Globus pallidus (tissue), 1 donor: ENCODE measurements at regions not wholly inside any gene's neighbourhood (a gene's known extent, or its start where the extent isn't known, plus 50 kb on each side); places are given as distances from the start of the nearest gene placed in this dataset.
A peak's percentile ranks its signal among the peaks of the same experiment; 100 is the strongest.
"Not testable (repeated sequence)": the region's sequence is repeated elsewhere in the genome, so short reads cannot be mapped to it uniquely, and the experiment has no call there.

Experiments used
- DNase-seq: peaks from one replicate; pipeline ENCODE4 v3.0.0-alpha.2; 2015; ENCODE audit warnings: low spot score

DNA sequence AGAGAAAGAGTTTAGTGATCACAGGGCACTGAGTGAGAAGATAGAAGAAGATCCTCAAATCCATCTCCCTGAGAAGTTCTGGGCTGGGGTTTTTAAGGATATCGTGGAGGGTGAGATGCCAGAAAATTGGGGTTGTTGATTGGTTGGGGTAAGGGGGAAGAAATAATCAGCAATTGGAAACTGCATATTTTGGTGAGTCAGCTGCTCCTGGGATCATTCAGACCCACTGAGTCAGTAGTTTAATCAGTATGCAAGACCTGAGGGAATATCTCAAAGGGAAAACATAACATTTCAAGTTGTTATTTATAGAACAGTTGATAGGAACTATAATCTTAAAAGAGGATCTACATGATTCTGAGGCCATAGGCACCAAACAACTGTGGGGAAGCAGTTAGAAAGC lies 183.4 kb downstream of the FCRL5 start:
- DNase-seq = not testable (repeated sequence)

GRCh38 chr1:157368363-157368762 lies 184.0 kb downstream of the FCRL5 start:
- no peak for DNase-seq

DNA sequence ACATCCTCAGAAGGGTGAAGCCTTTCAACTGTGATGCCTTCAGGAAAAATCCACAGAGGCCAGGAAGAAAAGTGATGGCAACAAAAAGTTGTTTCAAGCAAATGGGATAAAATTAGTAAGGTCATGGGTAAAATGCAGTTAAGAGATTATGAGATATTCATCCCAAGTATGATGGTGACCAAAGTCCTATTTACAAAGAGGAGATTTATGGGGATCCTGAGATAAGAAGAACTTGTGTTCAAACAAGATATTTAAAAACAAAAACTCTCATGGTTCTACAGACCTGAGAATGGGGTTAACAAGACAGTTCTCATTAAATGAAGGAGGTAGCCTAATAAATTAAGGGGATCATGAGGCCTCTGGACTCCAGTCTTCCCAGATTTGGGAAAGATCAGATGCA lies 184.4 kb downstream of the FCRL5 start:
- no peak for DNase-seq

GRCh38 chr1:157367091-157367739 lies 185.1 kb downstream of the FCRL5 start:
- DNase-seq = no peak

- DNase-seq = no peak
Measured at GRCh38 chr1:157364612-157365011, 187.7 kb downstream of the FCRL5 start.

- DNase-seq = peak; percentile 20
Measured at GRCh38 chr1:157363660-157364140, 188.6 kb downstream of the FCRL5 start.

- DNase-seq = no peak
Measured at GRCh38 chr1:157360023-157360390, 192.3 kb downstream of the FCRL5 start.

DNA sequence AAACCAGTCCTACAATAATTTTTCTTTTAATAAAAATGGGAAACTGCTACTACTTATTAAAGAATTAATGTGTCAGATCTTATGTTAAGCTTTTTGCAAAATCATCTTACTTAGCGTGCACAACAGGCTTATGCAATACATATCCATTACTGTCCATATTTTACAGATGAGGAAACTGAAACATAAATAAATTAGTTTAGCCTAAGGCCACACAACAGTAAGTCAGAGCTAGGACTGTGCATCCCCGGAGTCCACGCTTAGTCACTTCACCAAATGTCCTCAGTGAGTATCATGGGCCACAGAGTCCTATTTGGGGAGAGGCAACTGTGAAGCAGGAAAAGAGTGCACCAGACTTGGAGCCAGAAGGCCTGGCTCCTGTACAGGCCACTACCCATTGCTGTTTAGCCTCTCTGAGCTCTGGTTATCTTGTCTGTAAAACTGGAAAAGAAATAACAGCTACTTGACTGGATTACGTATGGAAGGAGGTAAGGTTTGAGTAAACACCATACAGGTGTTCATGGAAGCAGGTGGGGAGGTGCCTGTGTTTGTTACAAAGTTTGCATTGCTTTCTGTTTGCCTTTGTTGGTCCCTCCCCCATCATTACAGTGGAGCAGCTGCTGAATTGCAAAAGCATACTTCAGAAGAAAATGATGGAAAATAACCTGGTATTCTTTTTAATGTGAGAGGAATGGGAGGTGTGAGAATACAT lies 192.8 kb downstream of the FCRL5 start:
- no peak for DNase-seq

GRCh38 chr1:157357111-157357510 lies 195.2 kb downstream of the FCRL5 start:
- no peak for DNase-seq

DNA sequence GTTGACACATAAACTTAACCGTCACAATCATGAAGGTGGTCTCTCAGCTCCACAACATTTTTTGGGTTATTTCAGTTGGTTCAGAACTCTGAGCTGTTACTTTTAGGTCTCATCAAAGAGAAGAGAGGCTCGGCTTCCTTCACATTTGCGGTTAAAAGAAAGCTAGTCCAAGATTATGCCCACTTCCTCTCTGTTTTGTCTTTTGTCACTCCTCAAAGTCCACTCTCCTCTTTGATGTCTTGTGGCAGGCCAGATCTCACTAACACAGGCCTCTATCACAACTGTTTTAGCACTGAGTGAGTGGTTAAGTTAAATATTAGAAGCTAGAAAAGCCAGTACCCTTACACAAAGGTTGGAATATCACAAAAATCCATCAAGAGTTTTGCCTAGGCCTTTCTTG lies 195.7 kb downstream of the FCRL5 start:
- no peak for DNase-seq

DNA sequence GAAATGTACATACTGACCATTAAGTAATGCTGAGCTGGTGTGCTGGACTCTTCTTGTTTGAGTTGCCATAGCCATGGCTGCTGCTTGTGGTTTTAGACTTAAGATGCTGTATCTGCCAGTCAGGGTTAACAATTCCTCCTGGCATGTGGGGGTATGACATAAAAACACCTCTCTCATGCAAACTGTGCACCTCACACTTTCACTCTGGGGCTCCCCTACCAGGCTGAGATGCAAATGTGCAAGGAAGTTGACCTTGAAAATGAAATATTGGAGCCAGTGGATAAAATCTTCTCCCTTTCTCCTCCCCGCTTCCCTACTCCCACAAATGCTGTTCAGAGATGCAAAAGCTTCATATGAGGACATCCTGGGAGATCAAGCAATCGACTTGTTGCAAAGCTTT lies 198.8 kb downstream of the FCRL5 start:
- no peak for DNase-seq

- no peak for DNase-seq
Measured at GRCh38 chr1:157352817-157353408, 199.4 kb downstream of the FCRL5 start.

DNA sequence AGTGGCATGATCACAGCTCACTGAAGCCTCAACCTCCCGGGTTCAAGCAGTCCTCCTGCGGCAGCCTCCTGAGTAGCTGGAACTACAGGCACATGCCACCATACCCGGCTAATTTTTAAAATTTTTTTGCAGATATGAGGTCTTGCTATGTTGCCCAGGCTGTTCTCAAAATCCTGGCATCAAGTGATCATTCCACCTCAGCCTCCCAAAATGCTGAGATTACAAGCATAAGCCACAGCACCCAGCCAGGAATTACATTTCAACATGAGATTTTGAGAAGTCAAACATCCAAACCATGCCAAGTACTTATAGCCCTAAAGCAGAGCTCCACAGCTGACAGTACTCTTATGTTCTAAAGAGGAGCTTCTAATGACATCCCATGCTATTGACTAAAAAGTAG lies 200.1 kb downstream of the FCRL5 start:
- no peak for DNase-seq

- DNase-seq = not testable (repeated sequence)
Measured at GRCh38 chr1:157351800-157352199, 200.5 kb downstream of the FCRL5 start.

DNA sequence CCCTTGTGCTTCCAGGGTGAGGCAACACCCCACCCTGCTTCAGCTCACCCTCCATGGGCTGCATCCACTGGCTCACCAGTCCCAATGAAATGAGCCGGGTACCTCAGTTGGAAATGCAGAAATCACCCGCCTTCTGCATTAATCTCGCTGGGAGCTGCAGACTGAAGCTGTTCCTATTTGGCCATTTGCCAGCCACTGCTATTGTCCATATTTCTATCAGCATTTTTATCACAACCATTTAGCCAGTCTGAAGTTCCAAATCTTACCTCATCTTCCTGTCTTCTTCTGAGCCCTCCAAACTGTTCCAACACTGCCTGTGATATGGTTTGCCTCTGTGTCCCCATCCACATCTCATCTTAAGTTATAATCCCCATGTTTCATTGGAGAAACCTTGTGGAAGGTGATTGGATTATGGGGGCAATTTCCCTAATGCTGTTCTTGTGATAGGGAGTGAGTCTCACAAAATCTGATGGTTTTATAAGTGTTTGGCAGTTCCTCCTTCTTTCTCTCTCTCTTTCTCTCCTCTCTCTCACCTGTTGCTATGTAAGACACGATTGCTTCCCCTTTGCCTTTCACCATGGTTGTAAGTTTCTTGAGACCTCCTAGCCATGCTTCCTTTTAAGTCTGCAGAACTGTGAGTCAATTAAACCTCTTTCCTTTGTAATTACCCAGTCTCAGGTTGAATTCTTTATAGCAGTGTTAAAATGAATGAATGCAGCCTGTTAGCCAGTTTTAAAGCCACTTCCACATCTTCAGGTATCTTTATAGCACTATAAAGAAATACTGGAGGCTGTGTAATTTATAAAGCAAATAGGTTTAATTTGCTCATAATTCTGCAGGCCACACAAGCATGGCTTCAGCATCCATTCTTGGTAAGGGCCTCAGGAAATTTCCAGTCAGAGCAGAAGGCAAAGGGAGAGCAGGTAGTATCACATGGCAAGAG lies 203.5 kb downstream of the FCRL5 start:
- DNase-seq = no peak

- DNase-seq = no peak
Measured at GRCh38 chr1:157347506-157347905, 204.8 kb downstream of the FCRL5 start.

- DNase-seq = not testable (repeated sequence)
Measured at GRCh38 chr1:157337785-157338184, 199.6 kb upstream of the ETV3 start.

- DNase-seq = no peak
Measured at GRCh38 chr1:157335056-157335455, 196.9 kb upstream of the ETV3 start.

DNA sequence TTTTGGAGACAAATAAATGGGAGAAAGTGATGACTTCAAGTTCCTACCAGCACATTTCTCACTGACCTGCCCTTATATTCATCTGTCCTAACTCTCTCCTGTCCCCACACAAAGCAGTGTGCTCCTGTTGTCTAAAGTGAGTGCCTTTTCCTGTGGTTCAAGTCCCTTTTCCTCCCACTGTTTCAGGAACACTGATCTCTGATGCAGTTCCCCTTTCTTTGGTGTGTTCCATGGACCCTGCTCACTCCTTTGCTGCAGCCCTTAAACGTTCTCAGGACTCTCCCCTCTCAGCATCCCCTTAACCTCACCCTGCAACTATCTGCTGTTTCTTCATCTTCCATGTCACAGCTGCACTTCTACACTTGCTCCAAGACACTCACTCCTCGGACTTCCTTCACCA lies 195.8 kb upstream of the ETV3 start:
- no peak for DNase-seq

- not testable (repeated sequence) for DNase-seq
Measured at GRCh38 chr1:157330177-157330576, 192.0 kb upstream of the ETV3 start.

DNA sequence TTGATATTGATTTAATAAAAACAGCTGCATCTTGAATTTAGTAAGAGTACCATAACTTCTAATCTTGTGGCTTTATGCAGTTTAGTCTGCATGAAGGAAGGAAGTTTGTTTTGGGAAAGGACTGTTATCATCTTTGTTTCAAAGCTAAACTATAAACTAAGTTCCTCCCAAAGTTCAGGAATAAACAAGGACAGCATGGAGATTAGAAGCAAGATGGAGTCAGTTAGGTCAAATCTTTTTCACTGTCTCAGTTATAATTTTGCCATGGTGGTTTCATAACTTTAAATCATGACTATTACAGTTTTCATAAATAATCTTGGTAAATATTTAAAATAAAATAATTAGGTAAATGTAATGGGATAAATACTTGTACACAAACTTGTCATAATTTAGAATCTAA lies 189.9 kb upstream of the ETV3 start:
- DNase-seq = not testable (repeated sequence)

DNA sequence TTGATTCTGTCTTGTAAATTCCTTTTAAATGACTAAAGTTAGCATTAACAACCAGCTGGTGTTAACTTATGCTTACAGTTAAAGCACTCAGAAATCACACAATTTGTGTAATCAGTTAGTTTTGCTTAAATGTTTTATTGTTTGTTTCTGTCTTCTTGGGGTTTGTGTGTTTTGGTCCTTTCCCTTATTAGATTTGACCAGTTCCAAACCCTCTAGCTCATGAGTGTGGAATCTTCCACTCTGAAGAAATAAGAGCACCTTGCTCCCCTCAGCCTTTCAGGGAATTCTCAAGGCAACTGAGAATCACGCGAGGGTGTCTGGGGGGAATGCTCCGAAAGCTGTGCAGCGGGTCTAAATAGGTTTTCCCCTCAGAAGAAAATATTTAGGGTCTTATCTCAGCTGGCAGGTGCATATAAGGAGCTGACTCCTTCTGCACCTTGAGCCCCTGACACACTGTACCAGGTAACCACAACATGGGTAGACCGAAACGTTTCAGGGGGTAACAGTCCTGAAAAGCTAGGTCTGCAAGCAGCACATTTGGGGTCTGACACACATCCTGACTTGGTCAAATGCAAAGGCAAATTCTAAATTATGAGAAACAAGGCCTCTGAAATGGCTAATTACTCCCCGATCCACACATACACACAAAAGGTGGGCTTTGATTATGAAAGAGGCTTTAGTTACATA lies 188.1 kb upstream of the ETV3 start:
- no peak for DNase-seq
